ENCODE measurements at regions not wholly inside any gene's neighbourhood (a gene's known extent, or its start where the extent isn't known, plus 50 kb on each side); places are given as distances from the start of the nearest gene placed in this dataset.

DNA sequence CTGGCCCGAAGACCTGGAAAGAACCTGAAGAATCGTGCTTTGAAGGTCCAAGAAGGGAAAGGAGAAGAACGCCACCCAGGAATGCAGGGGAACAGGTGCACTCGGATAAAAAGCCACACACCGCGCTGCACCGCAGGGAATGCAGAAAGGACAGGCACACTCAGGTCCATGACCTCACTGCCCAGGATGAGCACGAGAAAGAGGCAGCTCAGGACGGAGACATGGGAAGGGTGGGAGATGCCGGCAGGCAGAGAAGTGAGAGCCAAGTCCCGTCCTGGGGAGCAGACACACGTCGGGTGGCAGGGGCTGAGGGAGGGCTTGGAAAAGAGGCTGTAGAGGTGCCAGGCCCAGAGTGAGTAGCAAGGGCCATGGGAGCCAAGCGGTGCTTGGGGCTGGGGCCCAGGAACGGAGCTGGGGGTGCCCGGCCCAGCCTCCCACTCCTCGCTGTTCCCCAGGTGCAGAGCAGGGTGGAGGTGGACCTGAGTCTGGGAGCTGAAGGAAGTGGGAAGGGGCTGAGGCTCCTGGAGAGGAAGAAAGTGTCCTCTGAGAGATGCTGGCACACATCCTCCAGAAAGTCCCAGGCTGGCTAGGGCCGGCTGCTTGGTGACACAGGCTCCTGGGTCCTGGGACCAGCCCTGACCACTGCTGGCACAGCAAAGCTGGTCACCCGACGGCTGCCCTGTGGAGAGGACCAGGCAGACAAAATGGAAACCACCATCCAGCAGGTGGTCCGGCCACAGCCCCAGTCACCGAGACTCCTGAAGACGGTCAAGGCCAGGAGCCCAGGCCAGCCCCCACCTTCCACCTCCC is 91.3 kb downstream of the PSMB1 start:
- TF ChIP-seq, protein P1, sequence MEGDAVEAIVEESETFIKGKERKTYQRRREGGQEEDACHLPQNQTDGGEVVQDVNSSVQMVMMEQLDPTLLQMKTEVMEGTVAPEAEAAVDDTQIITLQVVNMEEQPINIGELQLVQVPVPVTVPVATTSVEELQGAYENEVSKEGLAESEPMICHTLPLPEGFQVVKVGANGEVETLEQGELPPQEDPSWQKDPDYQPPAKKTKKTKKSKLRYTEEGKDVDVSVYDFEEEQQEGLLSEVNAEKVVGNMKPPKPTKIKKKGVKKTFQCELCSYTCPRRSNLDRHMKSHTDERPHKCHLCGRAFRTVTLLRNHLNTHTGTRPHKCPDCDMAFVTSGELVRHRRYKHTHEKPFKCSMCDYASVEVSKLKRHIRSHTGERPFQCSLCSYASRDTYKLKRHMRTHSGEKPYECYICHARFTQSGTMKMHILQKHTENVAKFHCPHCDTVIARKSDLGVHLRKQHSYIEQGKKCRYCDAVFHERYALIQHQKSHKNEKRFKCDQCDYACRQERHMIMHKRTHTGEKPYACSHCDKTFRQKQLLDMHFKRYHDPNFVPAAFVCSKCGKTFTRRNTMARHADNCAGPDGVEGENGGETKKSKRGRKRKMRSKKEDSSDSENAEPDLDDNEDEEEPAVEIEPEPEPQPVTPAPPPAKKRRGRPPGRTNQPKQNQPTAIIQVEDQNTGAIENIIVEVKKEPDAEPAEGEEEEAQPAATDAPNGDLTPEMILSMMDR (IDR thresholded peaks at IDR 0.05; ENCODE audit: low read depth, low read length) = no peak
- no peak for TF ChIP-seq EZH2phosphoT487 (IDR thresholded peaks at IDR 0.05; ENCODE audit: low read depth)

All from OCI-LY3 (cell line).